NCI-H2196 treated with DMSO at 0.1 percent for 48 hours (cell line): ENCODE measurements at regions not wholly inside any gene's neighbourhood (a gene's known extent, or its start where the extent isn't known, plus 50 kb on each side); places are given as distances from the start of the nearest gene placed in this dataset.
"Not testable (repeated sequence)": the region's sequence is repeated elsewhere in the genome, so short reads cannot be mapped to it uniquely, and the experiment has no call there.

Experiments used
- DNase-seq: peaks from one replicate; lab custom pipeline; 2025; ENCODE audit not compliant: unreplicated experiment; lab: John Stamatoyannopoulos, UW

GRCh38 chr1:184889166-184889565, 85.1 kb downstream of the NIBAN1 start:
- no peak for DNase-seq

GRCh38 chr1:184888505-184888904, 85.8 kb downstream of the NIBAN1 start:
- DNase-seq = no peak

- DNase-seq = no peak
These were observed 91.1 kb downstream of the NIBAN1 start for GRCh38 chr1:184882957-184883815.

GRCh38 chr1:184881941-184882913, 92.1 kb downstream of the NIBAN1 start:
- DNase-seq = no peak

- DNase-seq = no peak
These were observed 94.3 kb downstream of the NIBAN1 start for GRCh38 chr1:184879876-184880557.

- DNase-seq = no peak
These were observed 95.7 kb downstream of the NIBAN1 start for GRCh38 chr1:184878602-184879001.

- no peak for DNase-seq
These were observed 96.3 kb downstream of the NIBAN1 start for GRCh38 chr1:184878002-184878401.

GRCh38 chr1:184876015-184876414, 98.3 kb downstream of the NIBAN1 start:
- DNase-seq = not testable (repeated sequence)

GRCh38 chr1:184875218-184875617, 99.1 kb downstream of the NIBAN1 start:
- no peak for DNase-seq

GRCh38 chr1:184870319-184870718, 104.0 kb downstream of the NIBAN1 start:
- DNase-seq = no peak

- no peak for DNase-seq
These were observed 106.2 kb downstream of the NIBAN1 start for GRCh38 chr1:184867866-184868689.

- DNase-seq = no peak
These were observed 107.1 kb downstream of the NIBAN1 start for GRCh38 chr1:184866991-184867788.

GRCh38 chr1:184866586-184866985, 107.7 kb downstream of the NIBAN1 start:
- DNase-seq = no peak

GRCh38 chr1:184865831-184866230, 108.5 kb downstream of the NIBAN1 start:
- DNase-seq = no peak

- no peak for DNase-seq
These were observed 107.2 kb upstream of the EDEM3 start for GRCh38 chr1:184861755-184862336.

GRCh38 chr1:184860985-184861754, 106.5 kb upstream of the EDEM3 start:
- no peak for DNase-seq

GRCh38 chr1:184860535-184860934, 105.9 kb upstream of the EDEM3 start:
- DNase-seq = no peak

GRCh38 chr1:184859381-184860105, 104.9 kb upstream of the EDEM3 start:
- DNase-seq = no peak
